ENCODE measurements at regions not wholly inside any gene's neighbourhood (a gene's known extent, or its start where the extent isn't known, plus 50 kb on each side); places are given as distances from the start of the nearest gene placed in this dataset.
"Not testable (repeated sequence)": the region's sequence is repeated elsewhere in the genome, so short reads cannot be mapped to it uniquely, and the experiment has no call there.

GRCh38 chr6:168804331-168804730, 363.3 kb downstream of the SMOC2 start:
- no peak for DNase-seq

DNA sequence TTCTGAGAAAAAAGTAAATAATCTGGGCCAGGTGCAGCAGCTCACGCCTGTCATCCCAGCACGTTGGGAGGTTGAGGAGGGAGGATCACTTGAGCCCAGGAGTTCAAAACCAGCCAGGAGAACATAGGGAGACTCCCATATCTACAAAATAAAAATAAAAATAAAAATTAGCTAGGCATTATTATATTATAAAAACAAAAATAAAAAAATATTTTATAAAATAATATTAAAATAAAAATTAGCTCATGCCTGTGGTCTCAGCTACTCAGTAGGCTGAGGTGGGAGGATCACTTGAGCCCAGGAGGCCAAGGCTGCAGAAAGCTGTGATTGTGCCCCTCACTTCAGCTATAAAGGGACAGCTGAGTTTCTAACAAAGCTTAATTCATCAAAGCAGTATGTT, 362.9 kb downstream of the SMOC2 start:
- no peak for DNase-seq

GRCh38 chr6:168799067-168799466, 358.1 kb downstream of the SMOC2 start:
- DNase-seq, result no peak

- no peak for DNase-seq
These were observed 355.1 kb downstream of the SMOC2 start for GRCh38 chr6:168796106-168796505.

DNA sequence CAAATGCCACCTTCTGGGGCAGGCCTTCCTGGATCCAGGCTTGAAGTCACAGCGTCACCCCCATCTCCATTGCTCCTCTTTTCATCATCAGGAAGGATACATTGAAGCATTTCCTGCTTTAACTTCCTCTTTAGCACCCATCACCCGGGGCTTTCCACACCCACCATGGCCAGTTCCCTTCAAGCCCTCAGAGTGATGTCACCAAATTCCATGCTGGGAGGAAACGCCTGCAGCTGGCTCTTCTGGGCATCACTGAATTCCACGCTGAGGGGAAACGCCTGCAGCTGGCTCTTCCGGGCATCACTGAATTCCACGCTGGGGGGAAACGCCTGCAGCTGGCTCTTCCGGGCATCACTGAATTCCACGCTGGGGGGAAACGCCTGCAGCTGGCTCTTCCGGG, 354.6 kb downstream of the SMOC2 start:
- DNase-seq, result not testable (repeated sequence)

DNA sequence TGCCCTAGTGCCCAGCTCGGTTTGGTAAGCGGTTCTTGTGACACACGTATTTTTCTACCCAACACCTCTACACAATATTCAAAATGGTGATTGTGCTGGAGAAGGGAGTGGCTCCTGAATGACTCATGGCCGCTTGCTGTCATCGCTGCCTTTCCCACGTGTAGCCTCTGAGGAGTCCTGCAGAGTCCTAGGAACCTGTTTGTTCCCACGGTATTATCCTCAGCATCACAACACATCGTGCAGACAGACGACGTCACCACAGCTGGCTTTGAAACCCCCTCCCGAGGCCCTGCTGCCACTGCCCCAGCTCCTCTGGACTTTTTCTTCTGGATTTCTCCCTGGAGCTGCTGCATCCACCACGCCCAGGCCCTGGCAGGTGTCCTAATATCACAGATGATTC, 353.5 kb downstream of the SMOC2 start:
- DNase-seq, result no peak

DNA sequence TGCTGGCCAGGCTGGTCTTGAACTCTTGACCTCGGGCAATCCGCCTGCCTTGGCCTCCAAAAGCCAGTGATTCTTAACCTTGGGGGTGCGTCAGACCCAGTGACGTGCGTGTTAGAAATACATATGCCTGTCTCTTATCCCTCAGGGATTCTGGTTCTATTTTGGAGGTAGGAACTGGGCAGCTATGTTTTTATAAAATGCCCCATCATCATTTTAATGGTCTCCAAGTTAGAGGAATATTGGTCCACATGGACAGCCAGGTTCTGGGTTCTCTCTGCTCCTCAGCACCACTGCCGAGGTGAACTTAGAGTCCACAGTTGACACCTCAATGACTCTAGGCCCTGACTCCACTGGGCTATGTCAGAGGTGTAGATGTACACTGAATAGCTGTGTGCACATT, 352.7 kb downstream of the SMOC2 start:
- no peak for DNase-seq

GRCh38 chr6:168791917-168792316, 350.9 kb downstream of the SMOC2 start:
- DNase-seq, result no peak

DNA sequence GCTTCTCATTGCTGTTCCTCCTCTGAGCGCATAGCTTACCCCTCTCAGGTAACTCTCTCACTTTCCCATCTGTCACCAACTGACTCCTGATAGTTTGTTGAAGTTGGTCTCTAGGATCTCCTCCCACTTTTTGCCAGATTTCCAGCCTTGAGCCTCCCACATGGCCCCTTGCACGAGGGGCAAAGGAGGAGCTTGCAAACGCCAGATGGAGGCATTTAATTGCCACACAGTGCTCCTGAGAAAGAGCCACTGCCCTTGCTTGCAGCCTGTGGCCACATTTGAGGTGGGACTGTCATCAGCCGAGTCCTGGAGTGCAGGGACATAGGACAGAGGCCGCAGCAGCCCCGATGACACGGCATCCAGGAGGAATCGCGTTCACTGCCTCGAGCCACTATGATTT, 348.7 kb downstream of the SMOC2 start:
- no peak for DNase-seq

- DNase-seq, result no peak
These were observed 344.9 kb downstream of the SMOC2 start for GRCh38 chr6:168785720-168786511.

DNA sequence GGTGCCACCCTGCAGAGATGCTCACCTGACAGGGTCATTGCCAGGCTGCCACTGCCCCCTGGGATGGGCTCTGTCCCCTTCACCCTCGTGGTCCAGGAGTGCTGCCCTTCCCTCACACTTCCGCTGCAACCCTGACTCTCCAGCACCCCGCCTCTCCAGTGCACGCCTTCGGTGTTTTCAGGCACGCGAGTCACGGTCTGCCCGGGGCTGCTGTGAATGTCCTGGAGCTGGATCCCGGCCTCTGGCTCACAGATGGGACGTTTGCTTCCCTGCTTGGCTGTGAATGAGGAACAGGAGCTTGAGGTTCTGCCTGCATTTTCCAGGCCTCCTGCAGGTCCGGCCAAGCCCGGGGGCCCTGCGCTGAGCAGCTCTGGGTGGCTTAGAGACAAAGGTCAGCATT, 343.4 kb downstream of the SMOC2 start:
- no peak for DNase-seq

DNA sequence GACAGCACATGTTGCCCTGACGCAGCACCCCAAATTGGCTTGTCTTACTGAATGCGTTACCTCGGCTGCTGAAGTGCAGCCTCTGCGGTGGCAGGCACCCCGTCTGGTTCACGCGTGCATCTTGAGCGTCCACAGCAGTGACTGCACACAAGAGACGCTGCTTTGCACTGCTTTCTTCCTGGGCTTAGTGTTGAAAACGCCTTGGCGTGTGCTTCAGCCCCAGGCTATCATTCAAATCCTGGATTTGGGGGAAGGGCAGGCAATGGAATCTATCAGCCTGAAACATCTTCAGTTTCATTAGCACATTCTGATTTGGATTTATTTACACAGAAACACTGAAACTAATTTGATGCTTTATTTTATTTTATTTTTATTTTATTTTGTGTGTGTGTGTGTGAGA, 342.7 kb downstream of the SMOC2 start:
- no peak for DNase-seq

DNA sequence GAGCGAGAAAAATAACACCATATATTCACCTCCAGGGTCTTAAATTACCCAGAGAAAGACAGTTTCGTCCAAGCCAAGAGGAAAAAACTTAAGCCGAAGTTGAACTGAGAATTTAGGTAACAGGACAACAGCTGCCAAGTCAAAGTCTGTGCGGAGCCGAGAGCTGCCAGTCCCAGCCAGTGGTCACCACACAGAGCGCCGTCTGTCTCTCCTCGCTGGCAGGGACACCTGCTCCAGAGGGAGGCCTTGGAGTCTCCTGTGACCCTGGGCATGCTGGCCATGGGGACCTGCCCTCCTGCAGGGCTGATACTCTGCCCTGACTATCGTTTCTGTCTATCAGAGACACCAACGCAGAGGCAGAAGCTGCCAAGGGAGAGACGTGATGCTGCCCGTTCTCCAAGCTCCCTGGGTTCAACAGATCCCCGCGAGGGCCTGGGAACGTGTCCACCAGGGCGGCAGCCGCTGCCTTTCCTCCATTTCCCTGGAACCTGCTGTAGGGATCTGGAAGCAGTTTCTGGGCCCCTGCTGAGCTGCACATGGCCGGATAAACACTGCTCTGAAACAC, 341.3 kb downstream of the SMOC2 start:
- DNase-seq, result peak; percentile 64

- peak; percentile 49 for DNase-seq
These were observed 337.2 kb downstream of the SMOC2 start for GRCh38 chr6:168778201-168778600.

DNA sequence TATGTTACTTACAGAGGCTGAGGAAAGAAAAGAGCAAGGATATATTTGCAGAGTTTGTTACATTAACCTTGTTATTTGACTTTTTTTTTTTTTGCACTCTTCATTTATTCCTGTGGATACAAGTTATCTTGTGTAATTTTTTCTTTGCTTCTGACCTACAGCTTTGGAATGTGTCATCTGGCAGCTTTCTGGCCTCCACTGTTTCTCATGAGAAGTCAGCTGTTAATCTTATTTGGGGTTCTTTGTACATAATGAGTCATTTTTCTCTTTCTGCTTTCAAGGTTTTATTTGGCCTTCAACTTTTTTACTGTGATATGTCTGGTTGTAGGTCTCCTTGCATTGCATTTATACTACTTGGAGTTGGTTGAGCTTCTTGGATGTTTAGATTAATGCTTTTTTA, 333.4 kb downstream of the SMOC2 start:
- no peak for DNase-seq

DNA sequence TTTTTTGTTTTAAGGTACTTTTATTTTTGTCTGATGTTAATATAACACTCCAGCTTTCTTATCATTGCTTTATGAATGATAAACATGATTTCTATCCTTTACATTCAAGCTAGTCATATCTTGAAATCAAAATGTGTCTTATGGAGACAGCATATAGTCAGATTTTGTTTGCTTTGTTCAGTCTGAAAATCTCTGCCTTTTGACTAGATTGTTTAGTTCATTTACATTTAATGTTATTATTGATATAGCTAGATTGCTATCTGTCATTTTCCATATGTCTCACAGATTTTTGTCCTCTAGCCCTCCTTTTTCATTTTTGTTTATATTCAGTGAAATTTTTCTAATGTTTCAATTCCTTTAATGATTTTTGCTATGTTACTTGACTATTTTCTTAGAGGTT, 332.8 kb downstream of the SMOC2 start:
- no peak for DNase-seq

DNA sequence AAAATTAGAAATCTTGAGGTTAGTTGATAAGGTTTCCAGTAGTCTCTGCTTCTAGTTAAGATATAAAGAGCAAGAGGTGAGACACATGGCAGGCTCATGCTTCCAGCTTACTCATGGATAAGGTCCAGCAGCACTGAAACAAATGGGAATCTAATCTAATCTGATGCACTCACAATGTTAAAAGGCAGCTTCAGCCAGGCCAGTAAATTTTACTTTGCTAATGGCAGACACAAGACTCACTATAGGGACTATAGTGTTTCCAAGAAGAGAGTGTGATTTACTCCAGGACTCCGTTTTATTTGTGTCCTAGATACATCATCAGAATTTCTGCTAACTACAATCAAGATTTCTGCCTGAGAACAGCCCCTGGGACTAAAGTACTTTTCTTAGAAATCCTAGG, 324.8 kb downstream of the SMOC2 start:
- DNase-seq, result no peak

- DNase-seq, result no peak
These were observed 315.1 kb downstream of the SMOC2 start for GRCh38 chr6:168756009-168756634.

GRCh38 chr6:168746643-168747042, 305.7 kb downstream of the SMOC2 start:
- DNase-seq, result no peak

DNA sequence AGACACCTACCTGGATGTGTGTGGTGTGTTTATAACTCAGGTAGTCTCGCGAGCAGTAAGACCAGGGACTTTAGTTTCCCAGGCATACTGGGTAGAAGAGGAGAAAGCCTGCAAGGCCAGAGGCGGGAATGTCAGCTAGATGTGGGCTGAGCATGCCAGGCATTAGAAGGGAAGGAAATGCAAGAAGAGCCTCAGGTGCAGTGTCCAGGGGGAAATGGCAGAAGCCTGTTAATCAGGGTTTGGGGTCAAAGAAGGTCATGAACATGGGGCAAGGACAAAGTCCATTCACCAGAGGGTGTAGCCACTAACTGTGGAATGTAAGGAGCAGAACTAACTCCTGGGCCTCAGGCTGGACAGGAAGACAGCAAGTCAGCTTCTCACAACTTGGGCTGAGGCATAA, 305.0 kb downstream of the SMOC2 start:
- no peak for DNase-seq

GRCh38 chr6:168744861-168745260, 303.9 kb downstream of the SMOC2 start:
- DNase-seq, result no peak

- DNase-seq, result no peak
These were observed 301.2 kb downstream of the SMOC2 start for GRCh38 chr6:168741942-168742782.

DNA sequence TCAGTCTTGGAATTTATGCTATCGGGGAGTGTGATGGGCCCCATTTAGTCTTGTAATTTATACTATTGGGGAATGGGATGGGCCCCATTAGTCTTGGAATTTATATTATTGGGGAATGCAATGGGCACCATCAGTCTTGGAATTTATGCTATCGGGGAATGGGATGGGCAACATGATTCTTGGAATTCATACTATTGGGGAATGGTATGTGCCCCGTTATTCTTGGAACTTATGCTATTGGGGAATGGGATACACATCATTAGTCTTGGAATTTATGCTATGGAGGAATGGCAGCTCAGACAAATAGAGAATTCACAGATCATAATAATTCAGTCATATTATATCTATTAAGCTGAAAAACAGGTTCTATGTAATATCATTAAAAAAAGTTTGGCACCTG, 300.3 kb downstream of the SMOC2 start:
- DNase-seq, result no peak

DNA sequence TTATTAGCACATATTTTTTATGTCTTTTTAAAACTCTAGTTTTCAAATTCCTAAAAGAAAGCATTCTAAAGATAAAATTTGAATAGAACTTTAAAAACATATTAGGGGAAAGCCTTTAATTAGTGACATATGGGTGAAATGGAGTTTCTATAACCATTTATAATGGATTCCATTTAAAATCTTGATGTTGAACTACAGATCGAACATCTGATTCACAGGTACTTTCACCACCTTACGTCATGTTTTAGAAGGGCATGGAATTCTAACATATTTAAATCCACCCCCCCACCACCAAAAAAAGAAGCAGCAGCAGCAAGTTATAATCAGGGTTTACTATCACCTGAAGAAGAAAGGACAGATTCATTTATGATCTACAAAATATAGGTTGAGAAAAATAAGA, 298.4 kb downstream of the SMOC2 start:
- no peak for DNase-seq

Data from femur (tissue), 1 donor.